GM12872 (cell line): ENCODE measurements at regions not wholly inside any gene's neighbourhood (a gene's known extent, or its start where the extent isn't known, plus 50 kb on each side); places are given as distances from the start of the nearest gene placed in this dataset.

Experiments used
- CTCF ChIP-seq: IDR thresholded peaks from 3 replicates; pipeline ENCODE4 v1.5.1; 2011; ENCODE audit warnings: low read depth, mild to moderate bottlenecking, low read length, moderate library complexity; ENCODE audit not compliant: insufficient read depth

- no peak for TF ChIP-seq CTCF
Observed at GRCh38 chr2:129667577-129667976, 311.9 kb upstream of the RAB6C start.

- TF ChIP-seq CTCF = no peak
Observed at GRCh38 chr2:129672521-129672920, 306.9 kb upstream of the RAB6C start.

- no peak for TF ChIP-seq CTCF
Observed at GRCh38 chr2:129673234-129673633, 306.2 kb upstream of the RAB6C start.

GRCh38 chr2:129673847-129674711 is 305.4 kb upstream of the RAB6C start:
- TF ChIP-seq CTCF = no peak

GRCh38 chr2:129678751-129679150 is 300.7 kb upstream of the RAB6C start:
- no peak for TF ChIP-seq CTCF

GRCh38 chr2:129681788-129682187 is 297.7 kb upstream of the RAB6C start:
- TF ChIP-seq CTCF = no peak

- no peak for TF ChIP-seq CTCF
Observed at GRCh38 chr2:129689653-129690448, 289.6 kb upstream of the RAB6C start.
